Loucy (cell line): ENCODE measurements at regions not wholly inside any gene's neighbourhood (a gene's known extent, or its start where the extent isn't known, plus 50 kb on each side); places are given as distances from the start of the nearest gene placed in this dataset.

Experiments
- H2AFZ ChIP-seq: fragments of 200-600 bp; sonication (generic); 2 replicates; pipeline ENCODE4 v1.6.0; 2016; ENCODE audit warnings: antibody characterized with exemption, mild to moderate bottlenecking, low read length, moderate library complexity
- H3F3A ChIP-seq: fragments of 200-600 bp; 2 replicates; pipeline ENCODE4 v1.6.0; 2016; ENCODE audit warnings: antibody characterized with exemption, low read depth, mild to moderate bottlenecking
- H3K27me3 ChIP-seq: fragments of 200-600 bp; sonication (generic); 2 replicates; pipeline ENCODE4 v1.6.1; 2014; ENCODE audit warnings: low read length, mild to moderate bottlenecking; ENCODE audit not compliant: insufficient read depth, poor library complexity, severe bottlenecking
- H3K36me3 ChIP-seq: fragments of 200-600 bp; sonication (generic); 2 replicates; pipeline ENCODE4 v1.6.1; 2016; ENCODE audit warnings: low read length; ENCODE audit not compliant: insufficient read depth
- H3K4me1 ChIP-seq: fragments of 200-600 bp; sonication (generic); 2 replicates; pipeline ENCODE4 v1.5.1; 2014; ENCODE audit warnings: low read length, mild to moderate bottlenecking; ENCODE audit not compliant: insufficient read depth, poor library complexity, severe bottlenecking
- H3K4me2 ChIP-seq: fragments of 200-600 bp; sonication (generic); 2 replicates; pipeline ENCODE4 v1.6.0; 2014; ENCODE audit warnings: antibody characterized with exemption, low read length, low read depth, mild to moderate bottlenecking; ENCODE audit not compliant: poor library complexity, severe bottlenecking
- H3K4me3 ChIP-seq: fragments of 200-600 bp; sonication (generic); 2 replicates; pipeline ENCODE4 v1.5.1; 2014; ENCODE audit warnings: low read length, mild to moderate bottlenecking, mixed read lengths; ENCODE audit not compliant: poor library complexity, severe bottlenecking
- H3K79me2 ChIP-seq: fragments of 200-600 bp; sonication (generic); 2 replicates; pipeline ENCODE4 v1.6.1; 2014; ENCODE audit warnings: low read length; ENCODE audit not compliant: insufficient read depth
- H3K9ac ChIP-seq: fragments of 200-600 bp; sonication (generic); 2 replicates; pipeline ENCODE4 v1.6.0; 2014; ENCODE audit warnings: mild to moderate bottlenecking, low read depth, low read length, moderate library complexity; ENCODE audit not compliant: poor library complexity, severe bottlenecking
- H3K9me2 ChIP-seq: fragments of 200-600 bp; sonication (generic); replicated peaks from 2 replicates; pipeline ENCODE4 v1.6.1; 2016; ENCODE audit warnings: low read depth, low read length, mixed read lengths
- H3K9me3 ChIP-seq: fragments of 200-600 bp; sonication (generic); 2 replicates; pipeline ENCODE4 v1.6.1; 2014; ENCODE audit warnings: mild to moderate bottlenecking, antibody characterized with exemption, low read length, low read depth; ENCODE audit not compliant: insufficient read depth
- H4K20me1 ChIP-seq: fragments of 200-600 bp; sonication (generic); 2 replicates; pipeline ENCODE4 v1.6.0; 2014; ENCODE audit warnings: antibody characterized with exemption, low read length, mild to moderate bottlenecking; ENCODE audit not compliant: insufficient read depth, poor library complexity, severe bottlenecking
- CTCF ChIP-seq: fragments of 200-600 bp; sonication (generic); conservative IDR thresholded peaks from 2 replicates; pipeline ENCODE4 v1.5.1; 2014; ENCODE audit warnings: mild to moderate bottlenecking, antibody characterized with exemption, low read length
- EZH2phosphoT487 ChIP-seq: fragments of 200-600 bp; IDR thresholded peaks from 2 replicates; pipeline ENCODE4 v1.6.1; 2018; ENCODE audit warnings: antibody characterized with exemption, mild to moderate bottlenecking, moderate library complexity, borderline replicate concordance

- Histone ChIP-seq H3K9ac (no peak overlapping the region), H3K4me1 (peaks cover 24% of the 10 kb centered on the region), H2AFZ (no peak overlapping the region)
These were observed 64.8 kb upstream of the DOCK9 start for GRCh38 chr13:99042521-99043250.

GRCh38 chr13:99043831-99044231 is 66.0 kb upstream of the DOCK9 start:
- H3K9me2 ChIP-seq, result no peaks in the 10 kb centered on the region
- no peak overlapping the region for H3K4me3 ChIP-seq
- H3K27me3 ChIP-seq, result peaks cover 48% of the 10 kb centered on the region
- TF ChIP-seq EZH2phosphoT487, result no peak
- no peak for TF ChIP-seq CTCF
- no peaks in the 10 kb centered on the region for H3K36me3 ChIP-seq
- no peak overlapping the region for H3K4me2 ChIP-seq
- no peak overlapping the region for H3K9ac ChIP-seq
- H4K20me1 ChIP-seq, result peaks cover 36% of the 10 kb centered on the region
- no peak overlapping the region for H2AFZ ChIP-seq
- H3K9me3 ChIP-seq, result no peaks in the 10 kb centered on the region
- peaks cover 24% of the 10 kb centered on the region for H3K4me1 ChIP-seq
- H3F3A ChIP-seq, result peaks cover 4% of the 10 kb centered on the region
- H3K79me2 ChIP-seq, result no peaks in the 10 kb centered on the region

More at GRCh38 chr13:99042521-99043250, 64.8 kb upstream of the DOCK9 start:
- H3K36me3 ChIP-seq, result no peaks in the 10 kb centered on the region
- no peaks in the 10 kb centered on the region for H3K9me2 ChIP-seq
- H3F3A ChIP-seq, result peaks cover 4% of the 10 kb centered on the region
- no peaks in the 10 kb centered on the region for H3K79me2 ChIP-seq
- no peak overlapping the region for H3K4me2 ChIP-seq
- H4K20me1 ChIP-seq, result peaks cover 36% of the 10 kb centered on the region
- H3K9me3 ChIP-seq, result no peaks in the 10 kb centered on the region
- no peak overlapping the region for H3K4me3 ChIP-seq
- TF ChIP-seq EZH2phosphoT487 (no peak), CTCF (no peak)
- peaks cover 39% of the 10 kb centered on the region for H3K27me3 ChIP-seq

- Histone ChIP-seq H3K9me2 (no peaks in the 10 kb centered on the region), H3K9ac (no peak overlapping the region), H3F3A (peaks cover 4% of the 10 kb centered on the region), H3K36me3 (no peaks in the 10 kb centered on the region), H2AFZ (no peak overlapping the region), H4K20me1 (peaks cover 41% of the 10 kb centered on the region), H3K4me2 (no peak overlapping the region), H3K9me3 (no peaks in the 10 kb centered on the region), H3K27me3 (peaks cover 57% of the 10 kb centered on the region), H3K79me2 (no peaks in the 10 kb centered on the region), H3K4me1 (peaks cover 24% of the 10 kb centered on the region), H3K4me3 (no peak overlapping the region)
- no peak for TF ChIP-seq EZH2phosphoT487
- no peak for TF ChIP-seq CTCF
These were observed 66.9 kb upstream of the DOCK9 start for GRCh38 chr13:99044764-99045163.
